Suprapubic skin (tissue), 4 donors: ENCODE measurements at regions not wholly inside any gene's neighbourhood (a gene's known extent, or its start where the extent isn't known, plus 50 kb on each side); places are given as distances from the start of the nearest gene placed in this dataset.
"Not testable (repeated sequence)": the region's sequence is repeated elsewhere in the genome, so short reads cannot be mapped to it uniquely, and the experiment has no call there.

Source experiments
- DNase-seq, 2 donors: peaks; one replicate each; pipeline ENCODE4 v3.0.0-alpha.2; 2019; ENCODE audit warnings: low spot score in 2 of 2
- H3K27ac ChIP-seq: fragments of 200-600 bp; sonication (generic); one replicate; pipeline ENCODE4 v1.5.1; 2019
- H3K27me3 ChIP-seq: fragments of 200-600 bp; sonication (generic); one replicate; pipeline ENCODE4 v1.5.1; 2019
- H3K36me3 ChIP-seq: fragments of 200-600 bp; sonication (generic); one replicate; pipeline ENCODE4 v1.5.1; 2019
- H3K4me1 ChIP-seq: fragments of 200-600 bp; sonication (generic); one replicate; pipeline ENCODE4 v1.5.1; 2019
- H3K4me3 ChIP-seq: fragments of 200-600 bp; sonication (generic); one replicate; pipeline ENCODE4 v1.5.1; 2019; ENCODE audit warnings: mild to moderate bottlenecking
- H3K9me3 ChIP-seq: fragments of 200-600 bp; sonication (generic); one replicate; pipeline ENCODE4 v1.5.1; 2019
- CTCF ChIP-seq, 2 donors: fragments of 200-600 bp in 1 of 2; fragments of 450-650 bp in 1 of 2; sonication (generic) in 1 of 2; IDR thresholded peaks; one replicate each; pipeline ENCODE4 v1.5.1; 2016 to 2019; ENCODE audit warnings: antibody characterized with exemption in 2 of 2, mild to moderate bottlenecking in 1 of 2, moderate library complexity in 1 of 2
- EP300 ChIP-seq: sonication (generic); formaldehyde crosslinking; IDR thresholded peaks from one replicate; pipeline ENCODE4 v1.6.1; 2017; ENCODE audit warnings: antibody characterized with exemption
- POLR2A ChIP-seq, 2 donors: fragments of 450-650 bp; IDR thresholded peaks; one replicate each; pipeline ENCODE4 v1.6.1; 2017; ENCODE audit warnings: antibody characterized with exemption in 2 of 2, mild to moderate bottlenecking in 2 of 2, moderate library complexity in 2 of 2
- POLR2AphosphoS5 ChIP-seq, 3 donors: sonication (generic); formaldehyde crosslinking; IDR thresholded peaks; one replicate each; pipeline ENCODE4 v1.6.1; 2017; ENCODE audit warnings: antibody characterized with exemption in 3 of 3
- WGBS: methylation state at CpG from one replicate; pipeline ENCODE4 v1.1.5; 2018; 5-methylcytosine and 5-hydroxymethylcytosine counted together

- TF ChIP-seq CTCF (IDR thresholded peaks at IDR 0.05), result no peak
- TF ChIP-seq POLR2AphosphoS5 (IDR thresholded peaks at IDR 0.05), result no peak
- no peak for TF ChIP-seq EP300
- TF ChIP-seq POLR2A (IDR thresholded peaks at IDR 0.05), result no peak
- no peaks in the 10 kb centered on the region for H3K36me3 ChIP-seq
- H3K4me3 ChIP-seq, result no peak overlapping the region
- no peaks in the 10 kb centered on the region for H3K4me1 ChIP-seq
- no peaks in the 10 kb centered on the region for H3K27me3 ChIP-seq
- DNase-seq, result no peak
- no peak overlapping the region for H3K27ac ChIP-seq
- no peaks in the 10 kb centered on the region for H3K9me3 ChIP-seq
- WGBS, result 80% methylated on average over 1 of the region's 1 CpG
These were observed 211.5 kb upstream of the TP63 start for GRCh38 chr3:189419683-189420082.

- 83% methylated on average over 2 of the region's 2 CpGs for WGBS
- no peaks in the 10 kb centered on the region for H3K36me3 ChIP-seq
- TF ChIP-seq POLR2A (IDR thresholded peaks at IDR 0.05) (no peak), CTCF (IDR thresholded peaks at IDR 0.05) (no peak), POLR2AphosphoS5 (IDR thresholded peaks at IDR 0.05) (no peak), EP300 (no peak)
- H3K27ac ChIP-seq, result no peak overlapping the region
- H3K4me3 ChIP-seq, result no peak overlapping the region
- H3K9me3 ChIP-seq, result no peaks in the 10 kb centered on the region
- DNase-seq, result no peak
- no peaks in the 10 kb centered on the region for H3K27me3 ChIP-seq
- no peaks in the 10 kb centered on the region for H3K4me1 ChIP-seq
These were observed 206.3 kb upstream of the TP63 start for GRCh38 chr3:189424922-189425321.

GRCh38 chr3:189429019-189429418, 202.2 kb upstream of the TP63 start:
- Histone ChIP-seq H3K4me3 (no peak overlapping the region), H3K27ac (no peak overlapping the region), H3K9me3 (peaks cover 5% of the 10 kb centered on the region), H3K27me3 (no peaks in the 10 kb centered on the region), H3K4me1 (no peaks in the 10 kb centered on the region), H3K36me3 (no peaks in the 10 kb centered on the region)
- DNase-seq, result no peak
- TF ChIP-seq POLR2AphosphoS5 (IDR thresholded peaks at IDR 0.05) (no peak), CTCF (IDR thresholded peaks at IDR 0.05) (no peak)
- 31% methylated on average over 1 of the region's 1 CpG for WGBS

- 100% methylated on average over 2 of the region's 2 CpGs for WGBS
- Histone ChIP-seq H3K9me3 (peaks cover 5% of the 10 kb centered on the region), H3K36me3 (no peaks in the 10 kb centered on the region), H3K27me3 (no peaks in the 10 kb centered on the region), H3K27ac (no peak overlapping the region), H3K4me1 (no peaks in the 10 kb centered on the region), H3K4me3 (no peak overlapping the region)
- no peak for DNase-seq
- no peak for TF ChIP-seq POLR2A (IDR thresholded peaks at IDR 0.05)
These were observed 201.0 kb upstream of the TP63 start for GRCh38 chr3:189430166-189430565.

GRCh38 chr3:189442257-189442656, 188.9 kb upstream of the TP63 start:
- WGBS, result 67% methylated on average over 10 of the region's 10 CpGs
- not testable (repeated sequence) for H3K4me1 ChIP-seq, H3K4me3 ChIP-seq

GRCh38 chr3:189446959-189447560, 184.1 kb upstream of the TP63 start:
- DNase-seq, result no peak
- TF ChIP-seq EP300, result no peak
- no peak for TF ChIP-seq CTCF (IDR thresholded peaks at IDR 0.05)
- no peak for TF ChIP-seq POLR2A (IDR thresholded peaks at IDR 0.05)
- TF ChIP-seq POLR2AphosphoS5 (IDR thresholded peaks at IDR 0.05), result no peak
- Histone ChIP-seq H3K4me3 (no peak overlapping the region), H3K4me1 (no peaks in the 10 kb centered on the region), H3K36me3 (no peaks in the 10 kb centered on the region), H3K9me3 (peaks cover 6% of the 10 kb centered on the region), H3K27ac (no peak overlapping the region), H3K27me3 (no peaks in the 10 kb centered on the region)
- WGBS, result 91% methylated on average over 3 of the region's 3 CpGs

More at GRCh38 chr3:189442257-189442656, 188.9 kb upstream of the TP63 start:
- DNase-seq, H3K27me3 ChIP-seq, H3K36me3 ChIP-seq, H3K9me3 ChIP-seq, H3K27ac ChIP-seq: not testable (repeated sequence)
